ENCODE measurements at regions not wholly inside any gene's neighbourhood (a gene's known extent, or its start where the extent isn't known, plus 50 kb on each side); places are given as distances from the start of the nearest gene placed in this dataset.

DNA sequence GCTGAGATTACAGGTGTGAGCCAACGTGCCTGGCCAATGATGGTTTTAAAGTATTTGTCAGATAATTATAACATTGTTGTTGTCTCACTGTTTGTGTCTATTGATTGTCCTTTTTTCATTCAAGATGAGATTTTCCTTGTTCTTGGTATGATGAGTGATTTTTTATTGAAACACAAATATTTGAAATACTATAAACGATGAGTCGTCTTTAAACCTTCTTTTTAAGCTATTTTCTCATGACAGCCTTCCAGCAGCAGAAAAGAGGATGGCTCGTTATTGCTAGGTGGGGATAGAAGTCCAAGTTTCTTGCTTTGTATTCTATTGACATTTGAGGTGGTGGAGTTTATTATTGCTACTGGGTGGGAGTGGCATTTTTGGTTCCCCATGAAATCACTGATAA, 61.7 kb upstream of the MDFIC2 start:
- no peak for DNase-seq
- no peaks in the 10 kb centered on the region for H3K4me1 ChIP-seq
- no peak overlapping the region for H3K4me3 ChIP-seq (ENCODE audit: low read depth, low read length)
- no peaks in the 10 kb centered on the region for H3K9me3 ChIP-seq
- TF ChIP-seq CTCF (IDR thresholded peaks at IDR 0.05; ENCODE audit: low read depth, low read length): no peak
- H3K36me3 ChIP-seq: no peaks in the 10 kb centered on the region
- no peaks in the 10 kb centered on the region for H3K27me3 ChIP-seq

Data from BE2C (cell line).